ENCODE measurements at regions not wholly inside any gene's neighbourhood (a gene's known extent, or its start where the extent isn't known, plus 50 kb on each side); places are given as distances from the start of the nearest gene placed in this dataset.

- Histone ChIP-seq H3K4me2 (replicated peaks; ENCODE audit: low read depth, low read length, poor library complexity, severe bottlenecking) (no peak overlapping the region), H3K4me3 (ENCODE audit: control extremely low read depth in 1 of 5, extremely low read depth in 1 of 5, insufficient read depth in 1 of 5, low read depth in 2 of 5, low read length in 4 of 5) (no peak overlapping the region), H3K4me1 (ENCODE audit: control insufficient read depth in 2 of 2, insufficient read depth in 2 of 2, low read length in 2 of 2) (no peaks in the 10 kb centered on the region), H3K9me3 (ENCODE audit: control extremely low read depth in 1 of 3, control insufficient read depth in 2 of 3, insufficient read depth in 1 of 3, low read length in 2 of 3) (no peaks in the 10 kb centered on the region), H3K27ac (ENCODE audit: low read length in 2 of 2) (no peak overlapping the region), H3K36me3 (replicated peaks in 1 of 2; ENCODE audit: control extremely low read depth in 1 of 2, control insufficient read depth in 1 of 2, extremely low read depth in 1 of 2, insufficient read depth in 2 of 2, low read length in 1 of 2) (no peaks in the 10 kb centered on the region), H2AFZ (ENCODE audit: insufficient read depth, low read depth, low read length, poor library complexity, severe bottlenecking) (no peak overlapping the region), H3K79me2 (ENCODE audit: control insufficient read depth, insufficient read depth, low read length) (no peaks in the 10 kb centered on the region), H3K27me3 (replicated peaks in 1 of 4; ENCODE audit: control extremely low read depth in 1 of 4, control insufficient read depth in 3 of 4, insufficient read depth in 4 of 4, low read length in 3 of 4) (no peaks in the 10 kb centered on the region), H4K20me1 (ENCODE audit: control insufficient read depth, insufficient read depth, low read length, poor library complexity, severe bottlenecking) (no peaks in the 10 kb centered on the region), H3K9ac (ENCODE audit: low read length) (no peak overlapping the region)
- ChIA-PET POLR2A (no interaction called here), CTCF (no interaction called here)
- 100% methylated on average over 1 of the region's 1 CpG for WGBS (ENCODE audit: insufficient coverage)
- Mint-ChIP-seq H3K4me3 (no peak overlapping the region), H3K27me3 (peaks cover 20% of the 10 kb centered on the region), H3K4me1 (peaks cover 2% of the 10 kb centered on the region), H3K9me3 (ENCODE audit: insufficient read depth) (no peaks in the 10 kb centered on the region), H3K27ac (no peak overlapping the region)
- TF ChIP-seq EZH2 (IDR thresholded peaks at IDR 0.05; ENCODE audit: borderline replicate concordance, insufficient read depth, low read depth, low read length, poor library complexity, severe bottlenecking) = no peak
- TF ChIP-seq CTCF (IDR thresholded peaks at IDR 0.05) = no peak
- DNase-seq = no peak
- intact Hi-C loops (cut with micrococcal nuclease) = no loop called here
- ATAC-seq (ENCODE audit: low read depth) = no peak
Observed at GRCh38 chr13:24071016-24071415, 89.5 kb upstream of the SPATA13 start.

- WGBS (ENCODE audit: insufficient coverage) = 79% methylated on average over 2 of the region's 6 CpGs
- no peak for DNase-seq
- peaks cover 22% of the 10 kb centered on the region for H3K27me3 Mint-ChIP-seq
- CTCF ChIA-PET = no interaction called here
- Histone ChIP-seq H2AFZ (ENCODE audit: insufficient read depth, low read depth, low read length, poor library complexity, severe bottlenecking) (no peak overlapping the region), H3K9me3 (ENCODE audit: control extremely low read depth in 1 of 3, control insufficient read depth in 2 of 3, insufficient read depth in 1 of 3, low read length in 2 of 3) (no peaks in the 10 kb centered on the region), H3K27me3 (replicated peaks in 1 of 4; ENCODE audit: control extremely low read depth in 1 of 4, control insufficient read depth in 3 of 4, insufficient read depth in 4 of 4, low read length in 3 of 4) (no peaks in the 10 kb centered on the region), H3K79me2 (ENCODE audit: control insufficient read depth, insufficient read depth, low read length) (no peaks in the 10 kb centered on the region), H3K9ac (ENCODE audit: low read length) (no peak overlapping the region), H3K36me3 (replicated peaks in 1 of 2; ENCODE audit: control extremely low read depth in 1 of 2, control insufficient read depth in 1 of 2, extremely low read depth in 1 of 2, insufficient read depth in 2 of 2, low read length in 1 of 2) (no peaks in the 10 kb centered on the region), H3K4me3 (ENCODE audit: control extremely low read depth in 1 of 5, extremely low read depth in 1 of 5, insufficient read depth in 1 of 5, low read depth in 2 of 5, low read length in 4 of 5) (no peak overlapping the region), H3K4me1 (ENCODE audit: control insufficient read depth in 2 of 2, insufficient read depth in 2 of 2, low read length in 2 of 2) (no peaks in the 10 kb centered on the region), H4K20me1 (ENCODE audit: control insufficient read depth, insufficient read depth, low read length, poor library complexity, severe bottlenecking) (no peaks in the 10 kb centered on the region), H3K4me2 (replicated peaks; ENCODE audit: low read depth, low read length, poor library complexity, severe bottlenecking) (no peak overlapping the region), H3K27ac (ENCODE audit: low read length in 2 of 2) (no peak overlapping the region)
- intact Hi-C loops (cut with micrococcal nuclease) = no loop called here
- ATAC-seq (ENCODE audit: low read depth) = no peak
- H3K4me3 Mint-ChIP-seq = no peak overlapping the region
- TF ChIP-seq CTCF (IDR thresholded peaks at IDR 0.05) = no peak
- TF ChIP-seq EZH2 (IDR thresholded peaks at IDR 0.05; ENCODE audit: borderline replicate concordance, insufficient read depth, low read depth, low read length, poor library complexity, severe bottlenecking) = no peak
- POLR2A ChIA-PET = no interaction called here
- H3K4me1 Mint-ChIP-seq = peaks cover 2% of the 10 kb centered on the region
- H3K27ac Mint-ChIP-seq = no peak overlapping the region
- H3K9me3 Mint-ChIP-seq (ENCODE audit: insufficient read depth) = no peaks in the 10 kb centered on the region
Observed at GRCh38 chr13:24071423-24072075, 89.0 kb upstream of the SPATA13 start.
